Effector CD8-positive, alpha-beta T cell (primary cell): ENCODE measurements at regions not wholly inside any gene's neighbourhood (a gene's known extent, or its start where the extent isn't known, plus 50 kb on each side); places are given as distances from the start of the nearest gene placed in this dataset.
"Not testable (repeated sequence)": the region's sequence is repeated elsewhere in the genome, so short reads cannot be mapped to it uniquely, and the experiment has no call there.

ENCODE experiments used
- DNase-seq: peaks from one replicate; lab custom pipeline; 2025; lab: John Stamatoyannopoulos, UW

GRCh38 chr7:131081308-131081707, 246.4 kb upstream of the MKLN1 start:
- no peak for DNase-seq

DNA sequence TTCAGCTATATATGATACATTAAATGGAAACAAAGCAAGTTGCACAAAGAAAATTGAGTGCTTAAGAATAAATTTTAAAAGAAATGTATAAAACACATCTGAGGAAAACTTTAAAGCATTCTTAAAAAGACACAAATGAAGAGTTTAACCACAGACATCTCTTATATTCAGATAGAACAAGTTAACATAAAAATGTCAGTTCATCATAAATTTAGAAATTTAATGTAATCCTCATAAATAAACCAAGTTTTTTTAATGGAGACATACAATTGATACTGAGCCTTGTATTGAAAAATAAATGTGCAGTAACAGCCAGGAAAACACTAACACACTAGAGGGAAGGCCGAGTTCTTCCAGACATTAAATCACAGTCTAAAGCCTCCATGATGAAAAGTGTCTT, 243.9 kb upstream of the MKLN1 start:
- DNase-seq: no peak

DNA sequence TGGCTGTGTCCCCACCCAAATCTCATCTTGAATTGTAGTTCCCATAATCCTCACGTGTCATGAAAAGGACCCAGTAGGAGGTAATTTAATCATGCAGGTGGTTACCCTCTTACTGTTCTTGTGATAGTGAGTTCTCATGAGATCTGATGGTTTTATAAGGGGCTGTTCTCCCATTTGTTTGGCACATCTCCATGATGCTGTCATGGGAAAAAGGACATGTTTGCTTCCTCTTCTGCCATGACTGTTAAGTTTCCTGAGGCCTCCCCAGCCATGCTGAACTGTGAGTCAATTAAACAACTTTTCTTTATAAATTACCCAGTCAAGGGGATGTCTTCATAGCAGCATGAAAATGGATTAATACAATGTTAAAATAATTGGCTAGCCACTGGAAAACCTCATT, 243.3 kb upstream of the MKLN1 start:
- DNase-seq: not testable (repeated sequence)

- DNase-seq: no peak
Measured at GRCh38 chr7:131087756-131088658, 239.7 kb upstream of the MKLN1 start.

- DNase-seq: no peak
Measured at GRCh38 chr7:131090188-131090587, 237.5 kb upstream of the MKLN1 start.

GRCh38 chr7:131090886-131091692, 236.6 kb upstream of the MKLN1 start:
- DNase-seq: no peak

GRCh38 chr7:131094685-131095084, 233.0 kb upstream of the MKLN1 start:
- no peak for DNase-seq

- DNase-seq: no peak
Measured at GRCh38 chr7:131095346-131095745, 232.3 kb upstream of the MKLN1 start.

DNA sequence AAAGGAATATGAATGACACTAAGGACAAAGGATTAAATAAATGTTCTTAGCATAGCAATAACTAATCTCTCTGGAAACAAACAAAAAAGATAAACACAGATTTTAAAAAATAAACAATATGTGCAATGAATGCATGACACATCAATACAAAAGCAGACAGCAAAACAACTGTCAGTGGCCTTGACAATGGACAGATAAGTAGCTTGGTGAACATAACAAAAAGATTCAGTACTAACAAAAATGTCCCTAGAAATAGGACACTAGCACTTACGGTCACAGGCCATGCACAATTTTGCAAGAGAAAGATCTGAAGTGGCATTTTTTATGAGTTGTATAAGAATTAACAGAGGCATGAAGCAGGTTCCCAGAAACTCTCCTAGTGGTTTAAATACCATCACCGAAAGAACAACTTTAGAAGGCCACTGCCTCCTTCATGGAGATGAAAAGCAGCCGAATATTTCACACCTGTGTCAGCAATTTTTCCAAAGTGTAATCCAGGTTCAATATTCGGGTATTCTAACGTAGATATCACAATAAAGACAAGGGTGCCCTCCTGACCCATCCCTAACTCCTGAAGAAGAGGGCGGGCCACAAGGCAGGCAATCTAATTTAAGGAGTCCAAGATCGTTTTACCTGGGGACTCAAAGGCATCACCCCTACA, 231.3 kb upstream of the MKLN1 start:
- no peak for DNase-seq

GRCh38 chr7:131097662-131098376, 229.9 kb upstream of the MKLN1 start:
- no peak for DNase-seq

- DNase-seq: no peak
Measured at GRCh38 chr7:131098527-131098926, 229.1 kb upstream of the MKLN1 start.

- no peak for DNase-seq
Measured at GRCh38 chr7:131100357-131101054, 227.2 kb upstream of the MKLN1 start.

DNA sequence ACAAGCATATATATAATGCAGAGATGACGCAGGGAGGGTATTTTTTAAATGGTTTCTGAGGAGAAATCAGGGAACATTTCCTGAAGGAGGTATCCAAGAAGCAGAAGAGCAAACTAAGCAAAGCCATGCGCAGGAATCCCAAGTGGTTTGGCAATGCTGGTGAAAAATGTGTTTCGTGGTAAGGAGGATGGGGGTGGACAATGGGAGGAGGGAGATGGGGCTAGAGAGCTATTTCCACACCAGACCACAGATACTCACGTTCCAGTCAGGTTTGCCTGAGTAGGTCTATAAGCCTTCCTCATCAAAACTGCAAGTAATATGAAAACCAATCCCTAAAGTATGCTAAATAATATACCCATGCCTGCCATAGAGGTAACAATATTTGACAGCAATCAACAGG, 223.7 kb upstream of the MKLN1 start:
- DNase-seq: no peak

DNA sequence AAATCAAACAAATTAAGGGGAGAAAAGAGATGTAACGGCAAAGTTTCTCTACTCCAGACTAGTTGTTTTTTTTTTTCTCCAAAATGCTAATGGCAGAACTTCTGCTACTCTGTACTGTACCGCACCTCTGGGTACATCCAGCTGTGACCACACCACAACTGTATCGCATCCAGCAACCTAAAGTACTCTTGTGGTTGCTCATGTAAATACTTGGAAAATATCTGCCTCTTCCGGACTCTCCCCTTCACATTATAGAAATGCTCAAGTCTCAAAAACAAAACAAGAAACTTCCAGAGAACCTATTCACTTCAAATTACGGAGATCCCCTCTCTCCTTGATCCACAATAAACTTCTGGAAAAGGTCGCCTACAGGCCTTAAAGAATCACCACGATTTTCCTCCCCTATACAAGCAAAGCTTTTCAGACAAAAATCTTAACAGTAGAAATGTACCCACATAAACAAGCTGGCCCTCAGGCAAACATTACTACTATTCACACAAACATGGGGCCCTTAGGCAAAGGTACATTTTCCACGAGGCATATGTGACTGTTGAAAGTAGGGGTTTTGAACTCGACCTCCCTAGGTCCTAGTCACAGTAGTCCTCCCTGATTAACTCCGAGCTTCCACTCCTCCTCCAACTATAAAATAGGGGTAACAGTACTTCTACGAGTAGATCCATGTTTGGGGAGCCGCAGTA, 222.9 kb upstream of the MKLN1 start:
- DNase-seq: no peak

GRCh38 chr7:131105294-131105798, 222.3 kb upstream of the MKLN1 start:
- DNase-seq: no peak

- peak; percentile 91 for DNase-seq
Measured at GRCh38 chr7:131105799-131106680, 221.6 kb upstream of the MKLN1 start.

DNA sequence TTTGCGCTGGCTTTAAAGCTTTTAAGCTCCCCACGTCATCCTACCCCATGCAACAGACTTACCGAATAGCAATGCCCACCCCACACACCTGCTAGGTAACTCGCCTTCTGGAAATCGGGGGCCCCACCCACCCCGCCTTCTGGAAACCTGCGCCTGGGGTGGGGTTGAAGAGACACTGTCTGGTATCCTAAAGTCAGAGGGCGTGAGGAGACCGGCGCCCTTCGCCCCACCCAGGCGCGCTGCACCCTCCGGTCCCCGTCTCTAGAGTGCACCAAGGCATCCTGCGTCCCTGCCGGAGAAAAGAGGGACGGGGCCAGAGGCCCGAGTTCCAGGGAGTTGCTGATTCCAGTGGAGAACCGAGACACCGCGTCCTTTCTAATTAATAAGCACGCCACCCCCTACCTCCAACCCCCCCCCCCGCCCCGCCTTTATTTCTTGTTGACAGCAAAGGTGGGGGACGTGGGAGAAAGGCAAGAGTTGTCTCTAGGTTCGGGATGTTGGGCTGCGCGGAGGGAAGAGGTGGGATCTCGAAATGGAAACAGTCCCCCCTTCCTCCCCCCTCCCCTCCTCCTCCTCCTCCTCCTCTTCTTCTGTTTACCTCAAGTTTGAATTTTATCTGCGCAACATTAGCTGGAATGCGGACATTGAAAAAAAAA, 220.9 kb upstream of the MKLN1 start:
- peak; percentile 66 for DNase-seq

GRCh38 chr7:131107337-131108211, 220.1 kb upstream of the MKLN1 start:
- peak; percentile 52 for DNase-seq
